ENCODE measurements at regions not wholly inside any gene's neighbourhood (a gene's known extent, or its start where the extent isn't known, plus 50 kb on each side); places are given as distances from the start of the nearest gene placed in this dataset.

DNA sequence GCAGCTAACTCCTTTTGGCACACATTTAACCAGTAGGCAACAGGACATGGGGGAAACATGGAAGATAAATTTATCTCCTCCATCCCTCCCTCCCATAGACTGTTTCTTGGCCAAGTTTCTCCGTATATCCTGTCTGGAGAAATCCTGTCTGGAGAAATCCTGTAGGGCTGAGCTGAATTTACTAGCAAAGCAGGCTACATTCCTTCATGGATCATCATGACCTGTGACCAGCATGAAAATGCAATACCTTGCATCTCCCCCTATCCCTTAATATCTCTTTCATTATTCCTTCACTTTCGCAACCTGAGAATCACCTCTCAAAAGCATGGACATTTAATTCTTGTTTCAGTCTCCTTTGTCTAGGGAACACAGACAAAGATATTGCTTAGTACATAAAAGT, 379.1 kb downstream of the PSAT1 start:
- TF ChIP-seq, protein P1, sequence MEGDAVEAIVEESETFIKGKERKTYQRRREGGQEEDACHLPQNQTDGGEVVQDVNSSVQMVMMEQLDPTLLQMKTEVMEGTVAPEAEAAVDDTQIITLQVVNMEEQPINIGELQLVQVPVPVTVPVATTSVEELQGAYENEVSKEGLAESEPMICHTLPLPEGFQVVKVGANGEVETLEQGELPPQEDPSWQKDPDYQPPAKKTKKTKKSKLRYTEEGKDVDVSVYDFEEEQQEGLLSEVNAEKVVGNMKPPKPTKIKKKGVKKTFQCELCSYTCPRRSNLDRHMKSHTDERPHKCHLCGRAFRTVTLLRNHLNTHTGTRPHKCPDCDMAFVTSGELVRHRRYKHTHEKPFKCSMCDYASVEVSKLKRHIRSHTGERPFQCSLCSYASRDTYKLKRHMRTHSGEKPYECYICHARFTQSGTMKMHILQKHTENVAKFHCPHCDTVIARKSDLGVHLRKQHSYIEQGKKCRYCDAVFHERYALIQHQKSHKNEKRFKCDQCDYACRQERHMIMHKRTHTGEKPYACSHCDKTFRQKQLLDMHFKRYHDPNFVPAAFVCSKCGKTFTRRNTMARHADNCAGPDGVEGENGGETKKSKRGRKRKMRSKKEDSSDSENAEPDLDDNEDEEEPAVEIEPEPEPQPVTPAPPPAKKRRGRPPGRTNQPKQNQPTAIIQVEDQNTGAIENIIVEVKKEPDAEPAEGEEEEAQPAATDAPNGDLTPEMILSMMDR (IDR thresholded peaks at IDR 0.05), result no peak
- Histone ChIP-seq H3K9me3 (no peaks in the 10 kb centered on the region), H3K4me3 (no peak overlapping the region), H3K36me3 (no peaks in the 10 kb centered on the region), H3K27ac (no peak overlapping the region), H3K4me1 (no peaks in the 10 kb centered on the region), H3K27me3 (ENCODE audit: low read depth) (no peaks in the 10 kb centered on the region)
- ATAC-seq, result no peak
- intact Hi-C loops (cut with DNase I), result no loop called here
- DNase-seq, result no peak

DNA sequence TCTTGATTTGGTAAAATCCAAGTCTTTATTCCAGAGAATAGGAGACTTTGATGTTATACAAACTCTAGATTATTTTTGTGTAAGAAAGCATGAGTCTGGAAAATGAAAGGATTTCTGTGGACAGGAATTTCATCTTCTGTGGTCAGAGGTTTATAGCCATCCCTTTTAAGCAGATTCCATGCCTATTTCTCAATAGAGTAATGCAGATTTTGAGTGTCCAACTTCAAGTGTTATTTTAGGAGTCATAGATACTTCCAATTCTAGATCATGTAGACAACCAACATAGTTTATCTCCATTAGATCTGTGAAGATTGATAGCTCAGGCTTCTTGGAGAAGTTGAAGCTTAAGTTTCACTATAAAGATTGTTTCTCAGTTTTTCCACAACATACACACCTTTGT, 379.7 kb downstream of the PSAT1 start:
- Histone ChIP-seq H3K9me3 (no peaks in the 10 kb centered on the region), H3K27me3 (ENCODE audit: low read depth) (no peaks in the 10 kb centered on the region), H3K4me3 (no peak overlapping the region), H3K27ac (no peak overlapping the region), H3K4me1 (no peaks in the 10 kb centered on the region), H3K36me3 (no peaks in the 10 kb centered on the region)
- TF ChIP-seq, protein P1 (IDR thresholded peaks at IDR 0.05), result no peak
- ATAC-seq, result no peak
- no peak for DNase-seq
- intact Hi-C loops (cut with DNase I), result no loop called here

DNA sequence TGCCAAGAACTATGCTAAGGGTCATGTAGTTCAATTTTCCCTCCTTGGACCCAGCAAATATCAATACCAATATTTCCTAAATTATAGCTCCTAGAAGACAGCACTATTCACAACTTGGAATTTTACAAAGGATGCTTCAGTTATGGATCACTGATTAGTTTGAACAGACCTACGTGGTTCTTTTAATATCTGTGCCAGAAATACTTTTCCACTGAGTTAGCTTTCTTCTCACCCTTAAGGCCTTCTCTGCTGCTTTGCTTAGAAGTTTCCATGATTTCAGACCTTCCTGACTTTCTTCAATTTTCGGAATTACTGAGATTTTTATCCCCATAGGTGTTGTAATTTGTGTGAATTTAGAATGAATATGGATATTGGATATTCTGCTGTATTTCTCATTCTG, 380.4 kb downstream of the PSAT1 start:
- no peak for DNase-seq
- ATAC-seq, result no peak
- H3K27me3 ChIP-seq (ENCODE audit: low read depth), result no peaks in the 10 kb centered on the region
- intact Hi-C loops (cut with DNase I), result no loop called here
- no peaks in the 10 kb centered on the region for H3K4me1 ChIP-seq
- no peak overlapping the region for H3K4me3 ChIP-seq
- no peaks in the 10 kb centered on the region for H3K9me3 ChIP-seq
- no peak overlapping the region for H3K27ac ChIP-seq
- H3K36me3 ChIP-seq, result no peaks in the 10 kb centered on the region
- TF ChIP-seq, protein P1 (IDR thresholded peaks at IDR 0.05), result no peak

DNA sequence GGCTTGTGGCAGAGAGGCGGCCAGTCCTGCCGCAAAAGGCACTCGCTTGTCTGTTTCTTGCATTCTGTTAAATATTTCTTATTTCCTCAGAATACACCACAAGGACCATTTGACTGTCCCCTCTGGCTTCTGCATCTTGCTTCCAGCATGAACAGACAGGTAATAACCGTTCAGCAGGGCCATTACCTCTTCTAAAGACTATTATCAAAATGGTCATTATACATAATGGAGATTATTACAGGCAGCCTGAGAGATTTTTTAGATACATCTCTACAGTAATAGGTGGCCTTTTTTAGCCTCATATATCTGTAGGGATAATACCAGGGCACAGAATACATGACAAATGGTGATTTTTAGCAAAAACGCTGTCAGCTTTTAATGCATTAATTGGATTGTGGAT, 382.0 kb downstream of the PSAT1 start:
- ATAC-seq (no peak), DNase-seq (no peak)
- no peak overlapping the region for H3K27ac ChIP-seq
- H3K4me1 ChIP-seq, result no peaks in the 10 kb centered on the region
- intact Hi-C loops (cut with DNase I), result no loop called here
- no peaks in the 10 kb centered on the region for H3K9me3 ChIP-seq
- no peaks in the 10 kb centered on the region for H3K36me3 ChIP-seq
- H3K4me3 ChIP-seq, result no peak overlapping the region
- TF ChIP-seq, protein P1 (IDR thresholded peaks at IDR 0.05), result no peak
- H3K27me3 ChIP-seq (ENCODE audit: low read depth), result no peaks in the 10 kb centered on the region

DNA sequence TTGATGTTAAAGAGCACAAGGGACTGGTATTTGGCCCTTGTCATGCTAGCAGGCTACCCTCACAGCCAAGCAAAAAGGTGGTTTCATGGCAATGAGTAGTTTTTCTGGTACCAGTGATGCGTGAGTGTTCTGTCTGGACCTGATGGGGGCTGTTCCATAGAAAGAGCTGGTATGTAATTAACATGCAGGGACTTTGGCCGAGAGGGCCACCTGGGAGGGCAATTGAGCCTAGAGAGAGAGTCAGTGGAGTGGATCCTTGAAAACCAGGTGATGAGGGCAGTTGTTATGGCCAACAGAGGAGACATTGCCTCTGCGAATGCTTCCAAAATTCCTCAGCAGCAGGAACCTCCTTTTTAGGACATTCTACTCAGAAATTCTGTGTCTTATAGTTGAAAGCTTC, 383.3 kb downstream of the PSAT1 start:
- no peak overlapping the region for H3K27ac ChIP-seq
- H3K27me3 ChIP-seq (ENCODE audit: low read depth), result no peaks in the 10 kb centered on the region
- DNase-seq (no peak), ATAC-seq (no peak)
- no peak overlapping the region for H3K4me3 ChIP-seq
- no peaks in the 10 kb centered on the region for H3K9me3 ChIP-seq
- no peaks in the 10 kb centered on the region for H3K36me3 ChIP-seq
- intact Hi-C loops (cut with DNase I), result no loop called here
- no peaks in the 10 kb centered on the region for H3K4me1 ChIP-seq
- TF ChIP-seq, protein P1 (IDR thresholded peaks at IDR 0.05), result no peak

DNA sequence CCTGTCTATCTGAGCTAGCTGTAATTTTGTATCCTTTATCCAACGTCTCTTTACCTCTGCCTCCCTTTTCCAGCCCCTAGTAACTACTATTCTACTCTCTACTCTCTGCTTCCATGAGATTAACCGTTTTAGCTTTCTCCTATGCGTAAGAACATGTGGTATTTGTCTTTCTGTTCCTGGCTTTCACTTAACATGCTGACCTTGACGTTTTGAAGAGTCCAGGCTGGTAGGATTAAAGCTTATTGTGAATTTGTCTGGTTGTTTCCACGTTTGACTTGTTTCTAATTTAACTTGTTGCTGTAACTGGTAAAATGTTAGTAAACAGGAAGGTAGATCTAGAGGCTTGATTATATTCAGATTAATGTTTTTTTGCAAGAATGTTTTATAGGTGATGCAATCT, 385.3 kb downstream of the PSAT1 start:
- no peak for DNase-seq
- no peaks in the 10 kb centered on the region for H3K4me1 ChIP-seq
- no peaks in the 10 kb centered on the region for H3K36me3 ChIP-seq
- no peak overlapping the region for H3K27ac ChIP-seq
- intact Hi-C loops (cut with DNase I), result no loop called here
- no peaks in the 10 kb centered on the region for H3K27me3 ChIP-seq (ENCODE audit: low read depth)
- no peak overlapping the region for H3K4me3 ChIP-seq
- H3K9me3 ChIP-seq, result no peaks in the 10 kb centered on the region
- TF ChIP-seq, protein P1 (IDR thresholded peaks at IDR 0.05), result no peak
- ATAC-seq, result no peak

All from lower lobe of right lung (tissue), 2 donors.